OCI-LY3 (cell line): ENCODE measurements at regions not wholly inside any gene's neighbourhood (a gene's known extent, or its start where the extent isn't known, plus 50 kb on each side); places are given as distances from the start of the nearest gene placed in this dataset.

Experiments
- EZH2phosphoT487 ChIP-seq: fragments of 200-600 bp; shearing (Covaris generic); IDR thresholded peaks from 2 replicates; pipeline ENCODE4 v1.6.1; 2018; ENCODE audit warnings: antibody characterized with exemption, mixed run types, low read depth
- TF ChIP-seq, protein P1 (sequence below): fragments of 200-600, 300-600 bp; sonication (generic); IDR thresholded peaks from 2 replicates; pipeline ENCODE4 v1.5.1; 2014; ENCODE audit warnings: antibody characterized with exemption, low read length, low read depth

DNA sequence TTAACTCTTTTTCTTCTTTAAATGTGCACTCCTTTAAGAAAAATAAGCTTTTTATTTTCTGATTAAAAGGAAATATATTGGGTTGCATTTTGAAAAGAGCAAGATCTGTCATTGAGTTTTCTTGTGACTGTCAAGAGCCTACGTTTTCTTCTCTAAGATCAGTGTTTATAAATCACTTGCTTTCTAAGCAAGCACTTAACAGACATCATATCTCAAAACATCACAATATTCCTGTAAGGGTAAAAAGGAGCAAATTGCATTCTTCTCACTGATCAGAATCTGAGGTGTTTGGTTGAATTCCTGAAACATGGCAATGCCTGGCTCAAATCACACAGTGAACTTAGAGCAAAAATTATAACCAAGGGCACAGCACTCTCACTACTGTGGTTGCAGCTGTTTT, 231.3 kb downstream of the PCDH17 start:
- TF ChIP-seq, protein P1, sequence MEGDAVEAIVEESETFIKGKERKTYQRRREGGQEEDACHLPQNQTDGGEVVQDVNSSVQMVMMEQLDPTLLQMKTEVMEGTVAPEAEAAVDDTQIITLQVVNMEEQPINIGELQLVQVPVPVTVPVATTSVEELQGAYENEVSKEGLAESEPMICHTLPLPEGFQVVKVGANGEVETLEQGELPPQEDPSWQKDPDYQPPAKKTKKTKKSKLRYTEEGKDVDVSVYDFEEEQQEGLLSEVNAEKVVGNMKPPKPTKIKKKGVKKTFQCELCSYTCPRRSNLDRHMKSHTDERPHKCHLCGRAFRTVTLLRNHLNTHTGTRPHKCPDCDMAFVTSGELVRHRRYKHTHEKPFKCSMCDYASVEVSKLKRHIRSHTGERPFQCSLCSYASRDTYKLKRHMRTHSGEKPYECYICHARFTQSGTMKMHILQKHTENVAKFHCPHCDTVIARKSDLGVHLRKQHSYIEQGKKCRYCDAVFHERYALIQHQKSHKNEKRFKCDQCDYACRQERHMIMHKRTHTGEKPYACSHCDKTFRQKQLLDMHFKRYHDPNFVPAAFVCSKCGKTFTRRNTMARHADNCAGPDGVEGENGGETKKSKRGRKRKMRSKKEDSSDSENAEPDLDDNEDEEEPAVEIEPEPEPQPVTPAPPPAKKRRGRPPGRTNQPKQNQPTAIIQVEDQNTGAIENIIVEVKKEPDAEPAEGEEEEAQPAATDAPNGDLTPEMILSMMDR: no peak
- no peak for TF ChIP-seq EZH2phosphoT487
